WI38 (cell line): ENCODE measurements at regions not wholly inside any gene's neighbourhood (a gene's known extent, or its start where the extent isn't known, plus 50 kb on each side); places are given as distances from the start of the nearest gene placed in this dataset.

ENCODE experiments used
- H3K4me3 ChIP-seq: 2 replicates; pipeline ENCODE4 v1.5.1; 2011; ENCODE audit warnings: low read depth, mild to moderate bottlenecking, control low read depth, low read length
- CTCF ChIP-seq: IDR thresholded peaks from 2 replicates; pipeline ENCODE4 v1.5.1; 2012; ENCODE audit warnings: low read depth, mild to moderate bottlenecking, control low read depth, low read length

GRCh38 chr20:43389211-43389610 lies 68.5 kb upstream of the SRSF6 start:
- H3K4me3 ChIP-seq: no peak overlapping the region
- TF ChIP-seq CTCF: no peak

- no peak overlapping the region for H3K4me3 ChIP-seq
- TF ChIP-seq CTCF: no peak
Observed at GRCh38 chr20:43388268-43389002, 69.3 kb upstream of the SRSF6 start.

- H3K4me3 ChIP-seq: no peak overlapping the region
- no peak for TF ChIP-seq CTCF
Observed at GRCh38 chr20:43387737-43388136, 70.0 kb upstream of the SRSF6 start.

- no peak overlapping the region for H3K4me3 ChIP-seq
- no peak for TF ChIP-seq CTCF
Observed at GRCh38 chr20:43386878-43387277, 70.8 kb upstream of the SRSF6 start.

- H3K4me3 ChIP-seq: no peak overlapping the region
Observed at GRCh38 chr20:43385914-43386313, 71.8 kb upstream of the SRSF6 start.

GRCh38 chr20:43384101-43384940 lies 73.4 kb upstream of the SRSF6 start:
- no peak overlapping the region for H3K4me3 ChIP-seq
- no peak for TF ChIP-seq CTCF

More at GRCh38 chr20:43385914-43386313, 71.8 kb upstream of the SRSF6 start:
- no peak for TF ChIP-seq CTCF
